NB4 (cell line): ENCODE measurements at regions not wholly inside any gene's neighbourhood (a gene's known extent, or its start where the extent isn't known, plus 50 kb on each side); places are given as distances from the start of the nearest gene placed in this dataset.

ENCODE experiments used
- CTCF ChIP-seq: IDR thresholded peaks from one replicate; pipeline ENCODE4 v1.5.1; 2012; ENCODE audit warnings: low read depth, low read length
- MAX ChIP-seq: IDR thresholded peaks from 2 replicates; pipeline ENCODE4 v1.6.1; 2011; ENCODE audit warnings: low read depth, low read length
- POLR2A ChIP-seq: IDR thresholded peaks from 2 replicates; pipeline ENCODE4 v1.6.1; 2011; ENCODE audit warnings: mild to moderate bottlenecking; ENCODE audit not compliant: insufficient read length; ENCODE audit errors: extremely low read depth

- TF ChIP-seq POLR2A (no peak), CTCF (no peak), MAX (no peak)
Observed at GRCh38 chr6:67639161-67639560, 995.9 kb upstream of the ADGRB3 start.
